ENCODE measurements at regions not wholly inside any gene's neighbourhood (a gene's known extent, or its start where the extent isn't known, plus 50 kb on each side); places are given as distances from the start of the nearest gene placed in this dataset.

DNA sequence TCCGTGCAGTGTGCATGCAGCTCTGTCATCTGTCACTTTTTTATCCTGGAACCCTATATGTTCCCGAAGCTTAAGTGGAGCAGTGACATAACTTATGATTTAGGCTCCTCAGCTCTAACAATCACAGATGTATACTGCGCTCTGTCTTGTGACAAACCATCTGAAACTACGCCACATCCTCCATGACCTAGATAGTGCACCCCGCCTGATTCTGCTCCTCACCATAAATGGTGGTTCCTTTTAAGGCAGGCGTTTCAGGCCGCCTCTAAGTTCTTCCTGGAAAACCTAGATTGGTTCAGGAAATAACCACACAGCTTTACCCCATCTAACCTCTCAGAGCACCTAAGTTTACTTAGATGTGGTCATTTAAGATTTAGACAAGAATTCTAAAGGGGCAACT is 372.0 kb downstream of the CDH10 start:
- no peak for DNase-seq

- no peak for DNase-seq
Measured at GRCh38 chr5:24280215-24280614, 364.6 kb downstream of the CDH10 start.

- no peak for DNase-seq
Measured at GRCh38 chr5:24281818-24282217, 363.0 kb downstream of the CDH10 start.

GRCh38 chr5:24289582-24290335 is 355.0 kb downstream of the CDH10 start:
- no peak for DNase-seq

DNA sequence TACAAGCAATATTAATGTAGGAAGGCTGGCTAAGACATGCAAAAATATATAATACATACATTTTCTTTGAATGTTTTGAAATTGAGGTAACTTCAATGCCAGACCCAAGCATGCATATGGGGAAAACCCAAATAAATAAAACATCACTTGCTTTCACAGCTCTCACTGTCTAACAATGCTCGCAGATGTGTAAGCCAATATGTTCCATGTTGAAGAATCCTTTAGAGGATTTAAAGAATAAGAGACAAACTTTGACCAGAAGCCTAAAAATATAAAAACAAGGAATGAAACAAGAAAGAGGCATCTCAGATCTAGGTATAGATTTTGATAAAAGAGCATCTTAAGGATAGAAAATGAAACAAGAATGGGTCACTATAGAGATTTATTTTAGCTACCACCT is 354.2 kb downstream of the CDH10 start:
- DNase-seq = no peak

DNA sequence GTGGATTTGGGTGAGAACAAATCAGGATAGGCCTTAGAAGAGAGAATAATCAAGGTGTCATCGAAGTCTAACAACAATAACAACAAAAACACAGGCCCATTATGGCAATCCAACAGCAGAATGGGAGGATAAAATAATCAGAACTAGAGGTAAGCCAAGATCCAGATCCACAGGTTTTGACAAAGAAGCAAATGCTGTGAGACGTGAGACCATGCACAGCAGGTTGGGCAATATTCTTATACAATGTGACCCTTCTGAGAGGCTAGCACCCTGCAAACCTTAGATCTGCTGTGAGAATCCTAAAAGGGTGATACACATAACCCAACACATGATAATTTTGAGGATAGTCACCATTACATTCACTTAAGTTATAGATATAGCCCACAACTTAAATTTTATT is 352.9 kb downstream of the CDH10 start:
- DNase-seq = no peak

GRCh38 chr5:24294333-24294732 is 350.4 kb downstream of the CDH10 start:
- no peak for DNase-seq

GRCh38 chr5:24314106-24314505 is 330.7 kb downstream of the CDH10 start:
- DNase-seq = no peak

DNA sequence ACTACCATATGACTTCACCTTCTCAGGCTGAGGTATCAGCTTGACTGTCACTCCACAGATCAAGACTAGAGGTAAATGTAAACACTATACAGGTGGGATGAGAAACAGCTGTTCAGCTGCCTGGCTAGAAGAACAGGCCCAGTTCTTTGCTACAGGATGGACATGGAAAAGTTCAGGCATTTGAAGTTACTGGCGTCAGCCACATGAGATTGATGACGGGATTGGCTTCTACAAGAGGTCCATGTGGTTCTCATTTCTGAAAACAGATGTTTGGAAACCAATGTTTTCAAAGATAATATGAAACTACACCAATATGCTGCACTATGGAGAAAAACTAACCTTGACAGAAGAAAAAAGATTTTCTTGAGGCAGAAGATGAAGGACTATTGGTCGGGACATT is 324.1 kb downstream of the CDH10 start:
- no peak for DNase-seq

DNA sequence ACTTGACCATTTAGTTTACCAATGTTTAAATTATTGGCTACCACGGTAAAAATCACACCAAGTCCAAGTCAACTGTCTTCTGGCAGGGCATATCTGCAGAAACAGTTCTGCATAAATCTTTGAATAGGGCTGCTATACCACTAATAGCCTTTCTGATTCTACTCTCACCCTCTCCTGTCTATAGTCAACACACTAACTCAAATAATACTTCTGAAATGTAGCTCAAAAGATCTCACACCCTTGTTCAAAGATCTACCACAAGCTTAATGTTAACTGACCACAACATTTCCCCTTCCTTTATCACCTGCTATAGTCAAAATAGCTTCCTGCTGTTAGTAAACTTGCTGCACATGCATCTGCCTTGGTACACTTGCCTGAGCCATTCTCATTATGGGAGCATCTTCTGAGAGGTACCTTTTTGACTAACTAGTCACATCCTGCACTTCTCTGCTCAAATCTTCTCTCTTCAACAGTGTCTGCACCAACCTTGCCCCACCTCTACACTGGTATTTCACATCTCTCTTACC is 319.4 kb downstream of the CDH10 start:
- no peak for DNase-seq

GRCh38 chr5:24331531-24331930 is 313.2 kb downstream of the CDH10 start:
- no peak for DNase-seq

DNA sequence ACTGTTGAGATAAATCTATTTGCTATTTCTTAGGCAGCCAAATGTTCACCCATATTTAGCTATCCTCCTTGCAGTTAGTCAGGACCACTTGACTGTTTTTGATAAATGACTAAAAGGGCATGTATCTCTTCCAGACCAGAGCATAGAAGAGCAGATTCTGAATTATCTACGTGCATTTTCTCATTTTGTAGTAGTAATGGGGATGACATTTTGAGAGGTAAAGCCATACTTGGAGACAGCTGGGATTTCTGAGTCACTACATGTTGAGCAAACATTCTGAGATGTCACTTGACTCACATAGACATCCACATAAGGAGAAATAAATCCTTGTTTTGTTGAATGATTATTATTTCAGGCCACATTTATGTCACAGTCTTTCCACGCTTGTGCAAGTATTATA is 297.6 kb downstream of the CDH10 start:
- no peak for DNase-seq

DNA sequence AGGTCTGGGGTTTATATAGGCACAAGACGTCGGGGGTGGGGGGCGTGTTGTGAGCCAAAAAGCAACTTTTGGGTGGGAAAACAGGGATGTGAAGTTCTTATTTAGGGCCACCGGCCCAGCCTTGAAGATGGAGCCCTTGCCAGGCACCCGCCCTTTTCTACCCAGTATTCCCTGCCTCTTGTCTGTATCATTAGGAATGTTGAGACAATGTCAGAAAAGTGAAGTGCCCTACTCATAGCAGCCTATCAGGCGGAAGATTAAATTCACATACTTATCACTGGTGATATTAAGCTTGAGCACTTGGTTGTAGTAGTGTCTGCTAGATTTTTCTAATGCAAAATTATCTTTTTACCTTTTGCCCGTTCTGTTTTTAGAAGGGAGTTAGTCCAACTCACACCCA is 293.5 kb downstream of the CDH10 start:
- DNase-seq = no peak

- DNase-seq = no peak
Measured at GRCh38 chr5:24353016-24353415, 291.8 kb downstream of the CDH10 start.

- DNase-seq = no peak
Measured at GRCh38 chr5:24353611-24354010, 291.2 kb downstream of the CDH10 start.

DNA sequence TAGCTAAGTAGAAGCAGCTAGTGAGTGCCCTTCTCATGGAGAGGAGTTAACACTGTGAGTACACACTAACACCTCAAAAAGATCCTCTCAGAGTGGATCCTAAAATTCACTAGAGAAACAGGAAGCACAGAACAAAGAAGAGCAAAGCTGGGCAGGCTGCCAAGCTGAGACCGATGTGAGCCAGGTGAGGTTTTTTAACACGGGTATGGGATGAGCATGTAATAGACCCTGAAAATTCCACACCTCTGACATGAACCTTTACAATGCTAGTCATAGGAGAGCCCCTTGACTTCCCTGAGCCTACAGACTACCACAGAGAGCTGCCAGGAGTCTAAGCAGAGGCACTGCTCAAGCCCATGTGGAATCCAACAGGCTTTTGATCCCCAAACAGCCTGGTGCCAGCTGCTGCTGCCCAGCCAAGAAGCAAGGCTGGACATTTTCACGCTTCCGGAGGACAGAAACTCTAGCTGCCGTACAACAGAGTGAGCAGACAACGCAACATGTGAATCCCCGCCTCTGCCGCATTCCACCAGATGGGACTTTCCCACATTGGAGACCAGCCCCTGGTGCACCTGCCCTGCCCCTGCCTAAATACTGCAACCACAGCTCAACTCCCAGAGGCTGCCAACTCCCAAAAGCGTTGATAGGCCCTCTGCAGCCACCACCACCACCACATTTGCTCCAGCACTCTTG is 280.8 kb downstream of the CDH10 start:
- DNase-seq = no peak

GRCh38 chr5:24364711-24365110 is 280.1 kb downstream of the CDH10 start:
- no peak for DNase-seq

DNA sequence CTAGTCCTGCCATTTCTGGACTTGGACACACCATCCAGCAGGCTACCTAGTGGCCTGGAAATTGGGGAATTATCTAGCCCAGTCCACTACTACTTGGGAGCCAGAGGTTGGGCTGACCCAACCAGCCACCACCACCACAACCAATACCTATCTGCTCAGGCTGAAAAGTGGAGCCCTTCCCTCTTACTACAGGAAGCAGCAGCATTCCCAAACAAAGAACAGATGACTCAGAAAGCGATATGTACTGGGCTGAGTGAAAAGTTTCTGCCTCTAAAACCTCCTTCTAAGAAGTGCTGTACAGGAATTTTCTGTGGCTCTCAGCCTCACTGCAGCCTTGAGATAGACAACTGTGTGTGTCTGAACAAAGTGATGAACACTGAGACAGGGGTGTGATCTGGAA is 279.4 kb downstream of the CDH10 start:
- DNase-seq = no peak

- no peak for DNase-seq
Measured at GRCh38 chr5:24367216-24367615, 277.6 kb downstream of the CDH10 start.

DNA sequence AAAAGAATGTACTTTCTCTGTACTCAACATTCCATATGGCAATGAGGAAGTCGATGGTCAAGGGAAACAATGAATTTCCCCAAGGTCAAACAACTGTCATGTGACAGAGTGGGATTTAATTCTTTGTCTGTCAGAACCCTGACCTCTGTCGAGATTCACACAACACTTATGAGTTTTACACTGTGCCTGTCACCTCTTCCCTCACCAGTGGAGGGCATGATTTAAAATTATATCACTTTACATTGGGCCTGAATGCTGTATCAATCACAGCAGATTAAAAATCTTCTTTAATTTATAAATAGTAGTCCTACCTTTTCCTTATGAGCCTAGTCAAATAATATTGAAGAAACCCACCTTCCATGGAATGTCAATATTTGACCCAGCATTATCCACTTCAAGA is 276.7 kb downstream of the CDH10 start:
- no peak for DNase-seq

DNA sequence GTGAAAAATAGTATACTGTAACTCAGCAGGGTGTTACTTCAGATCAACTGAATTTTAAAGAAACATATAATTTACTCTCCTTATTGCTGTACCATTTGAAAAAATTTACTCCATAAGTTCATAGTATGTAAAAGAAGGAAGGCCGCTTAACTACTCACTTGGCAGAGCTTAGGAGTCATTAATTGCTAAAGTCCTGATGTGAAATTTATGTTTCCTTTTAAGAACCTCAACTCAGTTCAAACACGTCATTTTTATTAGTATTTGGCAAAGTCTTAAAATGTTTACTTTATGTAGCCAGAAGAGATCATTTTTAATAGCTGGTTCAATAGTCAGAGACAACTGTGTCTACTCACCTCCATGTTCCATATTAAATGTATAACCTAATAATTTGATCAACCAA is 268.6 kb downstream of the CDH10 start:
- DNase-seq = no peak

- DNase-seq = no peak
Measured at GRCh38 chr5:24376616-24377015, 268.2 kb downstream of the CDH10 start.

- no peak for DNase-seq
Measured at GRCh38 chr5:24381861-24382489, 262.8 kb downstream of the CDH10 start.

- DNase-seq = no peak
Measured at GRCh38 chr5:24385070-24385469, 259.7 kb downstream of the CDH10 start.
